Colonic mucosa (tissue), 4 donors: ENCODE measurements at regions not wholly inside any gene's neighbourhood (a gene's known extent, or its start where the extent isn't known, plus 50 kb on each side); places are given as distances from the start of the nearest gene placed in this dataset.

Experiments
- DNase-seq: peaks from one replicate; pipeline ENCODE4 v3.0.0-alpha.2; 2020
- H3K27ac ChIP-seq: fragments of 200-600 bp; one replicate; pipeline ENCODE4 v1.8.0; 2021
- H3K27me3 ChIP-seq: fragments of 200-600 bp; one replicate; pipeline ENCODE4 v1.8.0; 2021
- H3K36me3 ChIP-seq: fragments of 200-600 bp; one replicate; pipeline ENCODE4 v1.8.0; 2021
- H3K4me1 ChIP-seq: fragments of 200-600 bp; one replicate; pipeline ENCODE4 v1.8.0; 2021; ENCODE audit warnings: mild to moderate bottlenecking
- H3K4me3 ChIP-seq: fragments of 200-600 bp; one replicate; pipeline ENCODE4 v1.8.0; 2021
- H3K9ac ChIP-seq, 2 donors: one replicate each; pipeline ENCODE4 v1.7.0; 2013; ENCODE audit warnings: control low read depth in 2 of 2, low read depth in 2 of 2, low read length in 2 of 2
- H3K9me3 ChIP-seq: fragments of 200-600 bp; one replicate; pipeline ENCODE4 v1.8.0; 2021
- CTCF ChIP-seq: fragments of 200-600 bp; IDR thresholded peaks from one replicate; pipeline ENCODE4 v1.8.0; 2022; ENCODE audit warnings: antibody characterized with exemption, mild to moderate bottlenecking
- intact Hi-C: fragments of 100-400 bp; cut with DNase I; formaldehyde crosslinking; loops from one replicate; pipeline ENCODE4 v1.14.1; 2022
- donor health status: healthy.
- donor health status: DM: no; HTN: no; CAD: no.
- donor health status: DM: no; HTN: no; CAD: no.

GRCh38 chr11:134622458-134622857, 210.4 kb upstream of the B3GAT1 start:
- Histone ChIP-seq H3K9me3 (no peaks in the 10 kb centered on the region), H3K36me3 (no peaks in the 10 kb centered on the region), H3K27me3 (no peaks in the 10 kb centered on the region), H3K4me3 (no peak overlapping the region), H3K4me1 (no peaks in the 10 kb centered on the region), H3K9ac (no peak overlapping the region), H3K27ac (no peak overlapping the region)
- no peak for DNase-seq
- intact Hi-C loops = no loop called here
- TF ChIP-seq CTCF = no peak

GRCh38 chr11:134617360-134617759, 205.3 kb upstream of the B3GAT1 start:
- no peak for TF ChIP-seq CTCF
- no peak overlapping the region for H3K27ac ChIP-seq
- H3K9ac ChIP-seq = no peak overlapping the region
- H3K4me1 ChIP-seq = no peaks in the 10 kb centered on the region
- no peaks in the 10 kb centered on the region for H3K27me3 ChIP-seq
- H3K4me3 ChIP-seq = no peak overlapping the region
- DNase-seq = no peak
- H3K36me3 ChIP-seq = no peaks in the 10 kb centered on the region
- intact Hi-C loops = no loop called here
- H3K9me3 ChIP-seq = no peaks in the 10 kb centered on the region

GRCh38 chr11:134616038-134616437, 204.0 kb upstream of the B3GAT1 start:
- Histone ChIP-seq H3K4me3 (no peak overlapping the region), H3K27me3 (no peaks in the 10 kb centered on the region), H3K4me1 (no peaks in the 10 kb centered on the region)

GRCh38 chr11:134615041-134615615, 203.1 kb upstream of the B3GAT1 start:
- no peaks in the 10 kb centered on the region for H3K4me1 ChIP-seq
- no peaks in the 10 kb centered on the region for H3K36me3 ChIP-seq
- DNase-seq = no peak
- intact Hi-C loops = no loop called here
- no peaks in the 10 kb centered on the region for H3K9me3 ChIP-seq
- no peak overlapping the region for H3K9ac ChIP-seq
- no peaks in the 10 kb centered on the region for H3K27me3 ChIP-seq
- no peak overlapping the region for H3K27ac ChIP-seq
- H3K4me3 ChIP-seq = no peak overlapping the region
- TF ChIP-seq CTCF = no peak

More at GRCh38 chr11:134616038-134616437, 204.0 kb upstream of the B3GAT1 start:
- Histone ChIP-seq H3K36me3 (no peaks in the 10 kb centered on the region), H3K9me3 (no peaks in the 10 kb centered on the region), H3K9ac (no peak overlapping the region), H3K27ac (no peak overlapping the region)
- TF ChIP-seq CTCF = no peak
- DNase-seq = no peak
- intact Hi-C loops = no loop called here

- Histone ChIP-seq H3K27ac (no peak overlapping the region), H3K4me3 (no peak overlapping the region), H3K9me3 (no peaks in the 10 kb centered on the region), H3K36me3 (no peaks in the 10 kb centered on the region), H3K4me1 (no peaks in the 10 kb centered on the region), H3K27me3 (no peaks in the 10 kb centered on the region), H3K9ac (no peak overlapping the region)
- intact Hi-C loops = no loop called here
- no peak for DNase-seq
- no peak for TF ChIP-seq CTCF
Observed at GRCh38 chr11:134614141-134614540, 202.1 kb upstream of the B3GAT1 start.

GRCh38 chr11:134613646-134614045, 201.6 kb upstream of the B3GAT1 start:
- Histone ChIP-seq H3K9me3 (no peaks in the 10 kb centered on the region), H3K4me1 (no peaks in the 10 kb centered on the region), H3K36me3 (no peaks in the 10 kb centered on the region), H3K27ac (no peak overlapping the region), H3K9ac (no peak overlapping the region), H3K27me3 (no peaks in the 10 kb centered on the region), H3K4me3 (no peak overlapping the region)
- intact Hi-C loops = no loop called here
- TF ChIP-seq CTCF = no peak
- DNase-seq = no peak
